ENCODE measurements at regions not wholly inside any gene's neighbourhood (a gene's known extent, or its start where the extent isn't known, plus 50 kb on each side); places are given as distances from the start of the nearest gene placed in this dataset.

GRCh38 chr1:112776688-112777087, 61.6 kb upstream of the PPM1J start:
- H3K27ac ChIP-seq (ENCODE audit: insufficient read depth, low read length): no peak overlapping the region
- peaks cover 5% of the 10 kb centered on the region for H3K27me3 ChIP-seq (ENCODE audit: control insufficient read depth, insufficient read depth, low read length)
- no peak overlapping the region for H3K9ac ChIP-seq (ENCODE audit: insufficient read depth, low read length)
- H4K20me1 ChIP-seq (ENCODE audit: control insufficient read depth, extremely low read depth, insufficient read depth, low read length): no peaks in the 10 kb centered on the region
- H3K36me3 ChIP-seq (ENCODE audit: control insufficient read depth, insufficient read depth, low read length): no peaks in the 10 kb centered on the region
- no peak overlapping the region for H3K4me2 ChIP-seq (ENCODE audit: extremely low read depth, insufficient read depth, low read length)
- no peaks in the 10 kb centered on the region for H3K9me3 ChIP-seq (ENCODE audit: control insufficient read depth, insufficient read depth, low read depth, low read length)
- DNase-seq (ENCODE audit: low read depth in 2 of 2): no peak
- H2AFZ ChIP-seq (ENCODE audit: low read length): no peak overlapping the region
- no peaks in the 10 kb centered on the region for H3K4me1 ChIP-seq (ENCODE audit: control insufficient read depth, extremely low read depth, insufficient read depth, low read length)
- no peak for TF ChIP-seq CTCF (conservative IDR thresholded peaks at IDR 0.05 in 1 of 2, IDR thresholded peaks at IDR 0.05 in 1 of 2; ENCODE audit: low read depth in 1 of 2, low read length in 2 of 2)
- no peak for TF ChIP-seq EZH2 (IDR thresholded peaks at IDR 0.05; ENCODE audit: low read length, missing control alignments)
- H3K4me3 ChIP-seq (replicated peaks in 1 of 4; ENCODE audit: control extremely low read depth in 1 of 4, insufficient read depth in 1 of 4, low read depth in 3 of 4, low read length in 4 of 4): no peak overlapping the region
- H3K79me2 ChIP-seq (ENCODE audit: control insufficient read depth, insufficient read depth, low read length): no peaks in the 10 kb centered on the region

GRCh38 chr1:112772781-112773180, 57.6 kb upstream of the PPM1J start:
- no peak overlapping the region for H3K4me2 ChIP-seq (ENCODE audit: extremely low read depth, insufficient read depth, low read length)
- peak in 1 of 2 donors; percentile 84 for DNase-seq (ENCODE audit: low read depth in 2 of 2)
- H3K79me2 ChIP-seq (ENCODE audit: control insufficient read depth, insufficient read depth, low read length): no peaks in the 10 kb centered on the region
- H2AFZ ChIP-seq (ENCODE audit: low read length): no peak overlapping the region
- no peaks in the 10 kb centered on the region for H3K36me3 ChIP-seq (ENCODE audit: control insufficient read depth, insufficient read depth, low read length)
- peaks cover 4% of the 10 kb centered on the region for H3K27me3 ChIP-seq (ENCODE audit: control insufficient read depth, insufficient read depth, low read length)
- H3K4me1 ChIP-seq (ENCODE audit: control insufficient read depth, extremely low read depth, insufficient read depth, low read length): no peaks in the 10 kb centered on the region
- H4K20me1 ChIP-seq (ENCODE audit: control insufficient read depth, extremely low read depth, insufficient read depth, low read length): no peaks in the 10 kb centered on the region
- H3K9me3 ChIP-seq (ENCODE audit: control insufficient read depth, insufficient read depth, low read depth, low read length): no peaks in the 10 kb centered on the region
- H3K27ac ChIP-seq (ENCODE audit: insufficient read depth, low read length): no peak overlapping the region
- H3K9ac ChIP-seq (ENCODE audit: insufficient read depth, low read length): no peak overlapping the region
- no peak for TF ChIP-seq EZH2 (IDR thresholded peaks at IDR 0.05; ENCODE audit: low read length, missing control alignments)
- TF ChIP-seq CTCF (conservative IDR thresholded peaks at IDR 0.05 in 1 of 2, IDR thresholded peaks at IDR 0.05 in 1 of 2; ENCODE audit: low read depth in 1 of 2, low read length in 2 of 2): no peak
- no peak overlapping the region for H3K4me3 ChIP-seq (replicated peaks in 1 of 4; ENCODE audit: control extremely low read depth in 1 of 4, insufficient read depth in 1 of 4, low read depth in 3 of 4, low read length in 4 of 4)

GRCh38 chr1:112770724-112771123, 55.6 kb upstream of the PPM1J start:
- H2AFZ ChIP-seq (ENCODE audit: low read length): no peak overlapping the region
- no peak for DNase-seq (ENCODE audit: low read depth in 2 of 2)
- no peak overlapping the region for H3K4me3 ChIP-seq (replicated peaks in 1 of 4; ENCODE audit: control extremely low read depth in 1 of 4, insufficient read depth in 1 of 4, low read depth in 3 of 4, low read length in 4 of 4)
- H3K9me3 ChIP-seq (ENCODE audit: control insufficient read depth, insufficient read depth, low read depth, low read length): no peaks in the 10 kb centered on the region
- H3K4me2 ChIP-seq (ENCODE audit: extremely low read depth, insufficient read depth, low read length): no peak overlapping the region
- no peaks in the 10 kb centered on the region for H3K36me3 ChIP-seq (ENCODE audit: control insufficient read depth, insufficient read depth, low read length)
- peaks cover 4% of the 10 kb centered on the region for H3K27me3 ChIP-seq (ENCODE audit: control insufficient read depth, insufficient read depth, low read length)
- no peak overlapping the region for H3K9ac ChIP-seq (ENCODE audit: insufficient read depth, low read length)
- no peak for TF ChIP-seq EZH2 (IDR thresholded peaks at IDR 0.05; ENCODE audit: low read length, missing control alignments)
- no peak for TF ChIP-seq CTCF (conservative IDR thresholded peaks at IDR 0.05 in 1 of 2, IDR thresholded peaks at IDR 0.05 in 1 of 2; ENCODE audit: low read depth in 1 of 2, low read length in 2 of 2)
- H3K27ac ChIP-seq (ENCODE audit: insufficient read depth, low read length): no peak overlapping the region
- H3K79me2 ChIP-seq (ENCODE audit: control insufficient read depth, insufficient read depth, low read length): no peaks in the 10 kb centered on the region
- H3K4me1 ChIP-seq (ENCODE audit: control insufficient read depth, extremely low read depth, insufficient read depth, low read length): no peaks in the 10 kb centered on the region
- H4K20me1 ChIP-seq (ENCODE audit: control insufficient read depth, extremely low read depth, insufficient read depth, low read length): no peaks in the 10 kb centered on the region
